Right cardiac atrium (tissue), 5 donors: ENCODE measurements at regions not wholly inside any gene's neighbourhood (a gene's known extent, or its start where the extent isn't known, plus 50 kb on each side); places are given as distances from the start of the nearest gene placed in this dataset.

Experiments
- ATAC-seq, 2 donors: fragments of 200-7000 bp; cut with Tn5 transposase; one replicate each; pipeline versions ENCODE4 v1.8.0 to v1.9.1; 2020; ENCODE audit warnings: moderate library complexity in 2 of 2, mild to moderate bottlenecking in 1 of 2
- DNase-seq, 3 donors: peaks; one replicate each; pipeline ENCODE4 v3.0.0-alpha.2; 2020
- H3K27ac ChIP-seq: one replicate; pipeline ENCODE4 v1.5.1; 2013; ENCODE audit warnings: mild to moderate bottlenecking, low read length, control low read depth, moderate library complexity
- H3K27me3 ChIP-seq: one replicate; pipeline ENCODE4 v1.6.1; 2013; ENCODE audit not compliant: control insufficient read depth, insufficient read depth
- H3K4me1 ChIP-seq: one replicate; pipeline ENCODE4 v1.6.1; 2013; ENCODE audit warnings: low read length; ENCODE audit not compliant: control insufficient read depth, insufficient read depth
- H3K4me3 ChIP-seq: one replicate; pipeline ENCODE4 v1.5.1; 2013; ENCODE audit warnings: low read length, control low read depth
- H3K9me3 ChIP-seq: one replicate; pipeline ENCODE4 v1.6.1; 2013; ENCODE audit warnings: low read length; ENCODE audit not compliant: control insufficient read depth
- WGBS: extraction: QIAGEN DNeasy Blood & Tissue Kit; methylation state at CpG from one replicate; pipeline ENCODE4 v1.1.7; 2013; 5-methylcytosine and 5-hydroxymethylcytosine counted together
- intact Hi-C, 4 donors: fragments of 100-400 bp; cut with DNase I; formaldehyde crosslinking; loops; one replicate each; pipeline versions ENCODE4 v1.11.0 to v1.14.0; 2022 to 2023
- donor health status: healthy with polysubstance abuse.
- donor health status: DM: no; HTN: yes; CAD: no.
- donor health status: DM: no; HTN: no; CAD: no.
- donor health status: DM: no; HTN: yes; CAD: no; lungs with severe emphysema.
- donor health status: DM: yes; HTN: yes; CAD: no.

DNA sequence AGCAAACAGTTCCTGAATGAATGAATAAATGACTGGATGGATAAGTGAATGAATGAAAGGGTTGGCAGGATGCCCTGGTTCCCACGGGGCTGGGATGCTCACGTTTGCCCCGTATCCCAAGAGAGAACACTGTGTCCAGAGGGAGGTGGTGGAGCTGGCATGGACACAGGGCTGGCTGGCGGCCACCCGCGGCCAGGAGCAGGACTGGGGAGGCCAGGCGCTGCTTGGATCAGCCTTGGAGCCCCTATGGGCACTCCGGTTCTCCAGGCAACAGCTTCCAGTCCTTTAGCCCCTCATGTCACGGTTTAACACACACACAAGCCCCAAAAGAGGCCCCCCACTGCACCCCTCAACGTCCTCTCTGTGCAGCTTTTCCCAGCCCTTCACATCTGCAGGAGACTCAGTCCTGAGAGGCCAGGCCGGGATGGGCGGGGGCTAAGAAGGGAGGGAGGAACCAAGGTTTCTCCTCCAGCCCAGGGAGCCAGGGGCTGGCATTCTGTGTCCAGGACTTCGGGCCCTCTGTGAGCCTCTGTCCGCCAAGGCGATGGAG, 86.0 kb upstream of the ALDH1L1 start:
- no peaks in the 10 kb centered on the region for H3K9me3 ChIP-seq
- H3K27ac ChIP-seq = peak overlapping the region; percentile 69
- H3K4me3 ChIP-seq = no peak overlapping the region
- DNase-seq (peak; percentile 71 to 91 (median 88)), ATAC-seq (peak; percentile 68 to 70)
- H3K27me3 ChIP-seq = no peaks in the 10 kb centered on the region
- intact Hi-C loops = loop anchor here in 2 of 4 donors (5.0 to 10.0 kb wide), 2 partner anchors 91 to 208 kb away; partner anchors contain the start of genes KLF15 (in 1 of the 2) and ZXDC (in 1 of the 2)
- WGBS = 48% methylated on average over 15 of the region's 15 CpGs
- H3K4me1 ChIP-seq = peaks cover 9% of the 10 kb centered on the region

DNA sequence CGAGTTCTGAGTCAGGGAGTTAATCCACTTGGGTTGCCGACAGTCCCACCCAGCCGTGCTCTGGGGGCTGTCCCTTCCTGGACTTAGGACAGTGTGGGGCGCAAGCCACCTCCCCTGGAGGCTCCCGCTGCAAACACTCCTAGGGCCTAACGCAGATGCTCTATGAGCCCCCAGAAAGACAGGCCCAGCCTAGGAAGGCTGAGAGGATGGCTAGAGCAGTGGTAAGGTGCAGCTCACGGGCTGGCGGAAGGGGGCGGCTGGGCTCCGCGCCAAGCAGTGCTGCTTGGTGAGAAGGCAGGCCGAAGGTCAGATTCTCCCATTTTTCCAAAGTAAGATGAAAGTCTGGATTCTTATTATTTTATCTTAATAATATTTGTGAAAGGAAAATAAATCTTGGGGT, 84.6 kb upstream of the ALDH1L1 start:
- DNase-seq = no peak
- 79% methylated on average over 12 of the region's 12 CpGs for WGBS

DNA sequence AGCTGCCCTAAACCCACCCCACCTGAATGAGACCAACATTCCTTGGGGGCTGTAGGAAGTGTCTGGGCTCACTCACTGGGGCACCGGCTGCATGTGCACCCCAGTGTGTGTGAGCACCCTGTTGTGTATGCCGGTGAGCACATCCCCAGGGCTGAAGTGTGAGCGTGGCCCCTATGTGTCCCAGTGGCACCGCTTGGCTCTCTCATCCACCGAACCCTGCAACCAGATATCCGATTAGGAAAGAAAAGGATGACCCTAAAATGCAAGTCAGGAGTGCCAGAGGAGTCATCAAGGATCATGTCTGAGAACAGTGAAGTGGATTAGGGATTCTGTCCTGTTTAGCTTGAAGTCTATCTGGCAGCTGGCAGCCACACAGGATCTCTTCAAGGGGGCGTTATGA, 84.0 kb upstream of the ALDH1L1 start:
- no peaks in the 10 kb centered on the region for H3K27me3 ChIP-seq
- no peak overlapping the region for H3K4me3 ChIP-seq
- ATAC-seq (no peak), DNase-seq (no peak)
- intact Hi-C loops = loop anchor here in 2 of 4 donors (5.0 to 10.0 kb wide), 2 partner anchors 123 to 210 kb away; partner anchors contain the start of gene ZXDC (in 1 of the 2)
- H3K27ac ChIP-seq = no peak overlapping the region
- no peaks in the 10 kb centered on the region for H3K9me3 ChIP-seq
- peaks cover 7% of the 10 kb centered on the region for H3K4me1 ChIP-seq
- WGBS = 77% methylated on average over 7 of the region's 7 CpGs

More for the DNA sequence above, 84.6 kb upstream of the ALDH1L1 start:
- Histone ChIP-seq H3K4me1 (peaks cover 7% of the 10 kb centered on the region), H3K4me3 (no peak overlapping the region), H3K27me3 (no peaks in the 10 kb centered on the region), H3K27ac (no peak overlapping the region), H3K9me3 (no peaks in the 10 kb centered on the region)
- ATAC-seq = no peak
- intact Hi-C loops = loop anchor here in 3 of 4 donors (5.0 to 10.0 kb wide), 3 partner anchors 92 to 210 kb away; partner anchors contain the start of genes KLF15 (in 1 of the 3) and ZXDC (in 1 of the 3)

DNA sequence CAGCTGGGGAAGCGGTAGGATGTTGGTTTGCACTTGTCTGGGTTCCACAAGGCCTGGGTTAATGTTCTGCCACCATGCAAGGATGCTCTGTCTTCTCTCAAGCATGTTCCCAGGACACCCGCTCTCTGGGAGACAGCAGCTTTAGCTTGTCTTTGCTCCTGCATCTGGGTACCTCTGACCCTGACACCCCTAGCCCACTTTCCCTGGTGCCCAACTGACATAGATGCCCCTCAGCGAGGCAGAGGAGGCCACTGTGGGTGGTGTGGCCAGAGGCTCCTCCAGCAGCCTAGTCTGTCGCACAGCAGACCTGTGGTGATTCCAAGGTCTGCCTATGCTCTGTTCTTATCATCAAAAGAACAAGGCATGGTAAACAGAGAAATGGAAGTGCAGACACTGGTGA, 83.6 kb upstream of the ALDH1L1 start:
- no peak for ATAC-seq
- intact Hi-C loops = loop anchor here in 2 of 4 donors (5.0 to 10.0 kb wide), 2 partner anchors 123 to 211 kb away; partner anchors contain the start of gene ZXDC (in 1 of the 2)
- no peak for DNase-seq
- peaks cover 7% of the 10 kb centered on the region for H3K4me1 ChIP-seq
- H3K27ac ChIP-seq = no peak overlapping the region
- no peak overlapping the region for H3K4me3 ChIP-seq
- no peaks in the 10 kb centered on the region for H3K9me3 ChIP-seq
- 81% methylated on average over 4 of the region's 4 CpGs for WGBS
- no peaks in the 10 kb centered on the region for H3K27me3 ChIP-seq

DNA sequence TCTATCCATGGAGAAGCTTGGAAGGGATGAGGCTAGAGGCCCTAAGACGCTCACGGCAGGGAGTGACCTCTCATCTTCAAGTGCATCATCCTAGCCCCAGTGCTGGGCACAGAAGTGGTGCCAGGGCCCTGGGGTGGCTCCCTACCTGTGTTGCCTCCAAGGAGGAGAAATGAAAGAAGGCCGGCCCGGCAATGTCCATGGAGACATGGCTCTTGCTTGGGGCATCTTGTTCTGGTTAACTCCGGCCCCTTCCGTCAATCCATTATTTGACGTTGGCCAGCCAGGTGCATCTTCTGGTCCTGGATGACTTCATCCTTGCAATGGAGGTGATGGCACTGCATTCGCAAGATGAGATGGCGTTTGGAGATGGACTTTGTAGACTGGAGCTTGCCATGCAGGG, 83.2 kb upstream of the ALDH1L1 start:
- H3K9me3 ChIP-seq = no peaks in the 10 kb centered on the region
- H3K4me1 ChIP-seq = peaks cover 7% of the 10 kb centered on the region
- WGBS = 95% methylated on average over 9 of the region's 9 CpGs
- ATAC-seq (no peak), DNase-seq (no peak)
- H3K4me3 ChIP-seq = no peak overlapping the region
- no peak overlapping the region for H3K27ac ChIP-seq
- intact Hi-C loops = loop anchor here in 2 of 4 donors (5.0 to 10.0 kb wide), 2 partner anchors 124 to 211 kb away; partner anchors contain the start of gene ZXDC (in 1 of the 2)
- no peaks in the 10 kb centered on the region for H3K27me3 ChIP-seq

DNA sequence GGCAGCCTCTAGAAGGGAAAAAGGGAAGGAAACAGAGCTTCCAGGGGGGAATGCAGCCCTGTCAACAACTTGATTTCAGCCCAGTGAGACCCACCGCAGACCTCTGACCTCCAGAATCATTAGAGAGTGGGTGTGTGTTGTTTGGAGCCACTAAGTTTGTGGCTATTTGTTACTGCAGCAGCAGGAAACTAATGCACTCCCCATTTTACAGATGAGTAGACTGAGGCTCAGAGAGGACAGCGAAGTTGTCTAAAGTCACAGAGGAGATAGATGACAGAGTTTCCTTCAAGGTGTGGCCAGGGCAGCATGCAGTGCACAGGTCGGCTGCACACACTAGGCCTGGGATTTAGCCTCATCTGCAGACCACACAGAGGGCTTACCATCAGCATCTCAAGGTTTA, 81.8 kb upstream of the ALDH1L1 start:
- DNase-seq (no peak), ATAC-seq (no peak)
- 91% methylated on average over 3 of the region's 3 CpGs for WGBS
- intact Hi-C loops = loop anchor here in 2 of 4 donors (5.0 to 10.0 kb wide), 2 partner anchors 125 to 213 kb away; partner anchors contain the start of gene ZXDC (in 1 of the 2)
- H3K27me3 ChIP-seq = no peaks in the 10 kb centered on the region
- H3K4me1 ChIP-seq = peaks cover 4% of the 10 kb centered on the region
- no peak overlapping the region for H3K4me3 ChIP-seq
- no peaks in the 10 kb centered on the region for H3K9me3 ChIP-seq
- H3K27ac ChIP-seq = no peak overlapping the region

DNA sequence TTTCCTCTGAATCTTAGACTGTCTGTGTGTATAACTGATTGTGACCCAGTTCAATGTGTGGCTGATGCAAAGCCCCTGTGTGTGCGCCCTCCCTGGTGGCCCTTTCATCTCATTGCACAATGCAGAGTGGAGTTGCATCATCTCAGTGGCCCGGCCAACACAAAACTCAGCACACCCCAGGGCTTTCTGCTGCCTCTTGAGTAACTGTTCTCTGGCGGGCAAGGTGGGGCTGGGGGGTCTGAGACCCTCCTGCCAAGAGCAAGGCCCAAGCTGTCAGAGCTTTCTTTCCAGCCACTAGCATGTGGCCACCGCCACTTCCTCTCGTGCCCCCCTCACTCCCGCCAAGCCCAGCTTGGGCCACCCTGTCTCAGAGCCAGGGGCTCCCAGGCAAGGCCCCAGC, 80.7 kb upstream of the ALDH1L1 start:
- 53% methylated on average over 6 of the region's 6 CpGs for WGBS

DNA sequence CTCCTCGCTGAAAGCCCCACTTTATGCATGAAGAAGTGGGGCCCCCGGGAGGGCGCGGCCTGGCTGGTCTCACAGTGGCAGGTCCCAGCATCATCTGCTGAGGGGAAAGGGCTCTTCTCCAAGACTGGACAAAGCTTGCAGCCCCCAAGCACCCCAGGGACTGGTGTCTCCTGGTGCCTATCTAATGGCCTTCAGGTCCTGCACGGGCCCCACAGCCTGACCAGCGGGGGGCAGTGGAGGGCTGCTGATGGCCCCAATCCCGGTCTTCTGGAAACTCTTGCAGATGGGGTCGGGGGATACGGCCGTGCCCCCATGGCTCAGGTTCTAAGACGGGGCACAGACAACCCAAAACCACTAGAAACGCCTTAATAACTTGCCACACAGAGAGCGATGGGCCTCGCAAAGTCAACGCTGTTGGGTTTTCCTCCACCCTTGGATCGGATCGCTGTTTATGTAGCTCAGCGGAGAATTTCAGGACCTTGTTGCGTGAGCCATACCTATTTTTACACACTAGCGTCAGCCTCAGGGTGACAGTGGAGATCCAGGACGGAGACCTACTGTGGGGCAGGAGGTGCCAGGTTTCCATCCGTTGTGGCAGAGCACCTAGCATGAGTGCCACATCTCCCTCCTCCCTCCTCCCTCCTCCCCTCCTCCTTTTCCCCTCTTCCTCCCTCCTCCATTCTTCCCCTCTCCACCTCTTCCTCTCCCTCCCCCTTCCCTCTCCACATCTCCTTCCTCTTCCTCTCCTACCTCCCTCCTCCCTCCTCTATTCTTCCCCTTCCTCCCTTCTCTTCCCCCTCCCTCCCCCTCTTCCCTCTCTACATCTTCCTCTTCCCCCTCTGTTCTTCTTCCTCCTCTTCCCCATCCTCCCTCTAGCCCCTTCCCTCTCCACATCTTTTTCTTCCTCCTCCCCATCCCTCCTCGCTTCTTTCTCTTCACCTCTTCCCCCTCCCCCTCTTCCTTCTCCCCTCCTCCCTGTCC, 79.3 kb upstream of the ALDH1L1 start:
- DNase-seq (peak; percentile 50 to 90 (median 88)), ATAC-seq (peak; percentile 77 to 79)
- H3K4me3 ChIP-seq = no peak overlapping the region
- H3K9me3 ChIP-seq = no peaks in the 10 kb centered on the region
- H3K27me3 ChIP-seq = no peaks in the 10 kb centered on the region
- H3K4me1 ChIP-seq = no peaks in the 10 kb centered on the region
- H3K27ac ChIP-seq = no peak overlapping the region
- 49% methylated on average over 23 of the region's 23 CpGs for WGBS
- intact Hi-C loops = loop anchor here (2.0 to 10.0 kb wide), 5 partner anchors 128 to 215 kb away; partner anchors contain the start of genes CFAP100 (in 1 of the 4) and ZXDC (in 1 of the 4)

More for the DNA sequence above, 80.7 kb upstream of the ALDH1L1 start:
- no peaks in the 10 kb centered on the region for H3K9me3 ChIP-seq
- intact Hi-C loops = loop anchor here in 2 of 4 donors (5.0 to 10.0 kb wide), 2 partner anchors 126 to 214 kb away; partner anchors contain the start of gene ZXDC (in 1 of the 2)
- ATAC-seq (peak; percentile 78 to 85), DNase-seq (peak; percentile 77 to 91 (median 82))
- peak overlapping the region; percentile 21 for H3K27ac ChIP-seq
- no peaks in the 10 kb centered on the region for H3K4me1 ChIP-seq
- no peaks in the 10 kb centered on the region for H3K27me3 ChIP-seq
- H3K4me3 ChIP-seq = no peak overlapping the region

DNA sequence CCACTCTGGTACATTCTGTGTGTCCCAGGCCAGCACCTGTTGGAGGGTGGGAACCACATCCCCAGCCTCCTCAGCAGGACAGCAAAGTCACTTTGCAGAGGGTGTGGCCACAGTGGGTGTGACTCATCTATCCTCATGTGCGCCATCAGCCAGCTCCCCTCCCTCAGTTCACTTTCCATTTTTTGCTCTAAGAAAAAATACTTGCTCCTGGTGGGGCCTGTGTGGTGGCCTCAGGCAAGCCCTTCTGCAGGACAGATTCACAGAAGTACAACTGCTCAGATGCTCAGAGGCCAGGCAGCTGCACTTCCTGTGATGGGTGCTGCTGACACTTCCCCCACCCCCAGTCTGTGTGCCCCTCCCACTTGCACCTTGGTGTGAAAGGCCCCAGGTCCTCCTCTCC, 78.3 kb upstream of the ALDH1L1 start:
- DNase-seq = no peak

DNA sequence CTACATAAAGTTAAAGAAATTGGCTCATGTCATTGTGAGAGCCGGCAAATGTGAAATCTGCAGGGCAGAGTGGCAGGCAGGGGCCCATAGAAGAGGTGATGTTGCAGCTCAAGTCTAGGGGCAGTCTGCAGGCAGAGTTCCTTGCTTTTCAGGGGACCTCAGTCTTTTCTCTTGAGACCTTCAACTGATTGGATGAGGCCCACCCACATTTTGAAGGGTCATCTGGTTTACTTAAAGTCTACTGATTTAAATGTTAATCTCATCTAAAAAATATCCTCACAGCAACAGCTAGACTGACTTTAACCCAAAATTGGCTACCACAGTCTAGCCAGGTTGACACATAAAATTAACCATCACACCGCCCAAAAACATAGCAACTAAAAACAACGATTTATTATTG, 77.6 kb upstream of the ALDH1L1 start:
- DNase-seq (no peak), ATAC-seq (no peak)
- intact Hi-C loops = loop anchor here (2.0 to 5.0 kb wide), 4 partner anchors 129 to 139 kb away; partner anchors contain the start of gene CFAP100 (in 1 of the 4)
- WGBS = 95% methylated on average over 3 of the region's 3 CpGs
- Histone ChIP-seq H3K4me3 (no peak overlapping the region), H3K27ac (no peak overlapping the region), H3K27me3 (no peaks in the 10 kb centered on the region), H3K9me3 (no peaks in the 10 kb centered on the region), H3K4me1 (no peaks in the 10 kb centered on the region)

More for the DNA sequence above, 78.3 kb upstream of the ALDH1L1 start:
- Histone ChIP-seq H3K4me3 (no peak overlapping the region), H3K27ac (no peak overlapping the region), H3K9me3 (no peaks in the 10 kb centered on the region), H3K27me3 (no peaks in the 10 kb centered on the region), H3K4me1 (no peaks in the 10 kb centered on the region)
- ATAC-seq = no peak
- intact Hi-C loops = loop anchor here (2.0 to 5.0 kb wide), 4 partner anchors 129 to 139 kb away; partner anchors contain the start of gene CFAP100 (in 1 of the 4)
- WGBS = 76% methylated on average over 1 of the region's 1 CpG
